CD1c-positive myeloid dendritic cell (primary cell): ENCODE measurements at regions not wholly inside any gene's neighbourhood (a gene's known extent, or its start where the extent isn't known, plus 50 kb on each side); places are given as distances from the start of the nearest gene placed in this dataset.
"Not testable (repeated sequence)": the region's sequence is repeated elsewhere in the genome, so short reads cannot be mapped to it uniquely, and the experiment has no call there.

Source experiments
- DNase-seq: peaks from one replicate; pipeline ENCODE4 v3.0.0-alpha.2; 2016; ENCODE audit errors: extremely low spot score

DNA sequence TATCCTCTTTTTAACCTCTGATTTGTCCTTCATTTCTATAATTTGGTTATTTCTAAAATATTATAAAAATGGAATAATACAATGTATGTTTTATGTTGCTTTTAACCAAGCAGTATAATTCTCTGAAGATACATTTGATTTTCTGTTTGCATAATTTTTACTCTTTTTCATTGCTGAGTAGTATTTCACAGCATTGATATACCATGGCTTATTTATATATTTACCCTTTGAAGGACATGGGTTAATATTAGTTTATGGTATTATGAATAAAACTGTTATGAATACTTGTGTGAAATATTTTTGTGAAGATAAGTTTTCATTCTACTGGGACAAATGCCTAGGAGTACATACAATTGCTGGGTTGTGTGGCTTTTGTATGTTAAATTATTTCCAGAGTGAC is 748.6 kb downstream of the TENT5A start:
- DNase-seq: no peak

DNA sequence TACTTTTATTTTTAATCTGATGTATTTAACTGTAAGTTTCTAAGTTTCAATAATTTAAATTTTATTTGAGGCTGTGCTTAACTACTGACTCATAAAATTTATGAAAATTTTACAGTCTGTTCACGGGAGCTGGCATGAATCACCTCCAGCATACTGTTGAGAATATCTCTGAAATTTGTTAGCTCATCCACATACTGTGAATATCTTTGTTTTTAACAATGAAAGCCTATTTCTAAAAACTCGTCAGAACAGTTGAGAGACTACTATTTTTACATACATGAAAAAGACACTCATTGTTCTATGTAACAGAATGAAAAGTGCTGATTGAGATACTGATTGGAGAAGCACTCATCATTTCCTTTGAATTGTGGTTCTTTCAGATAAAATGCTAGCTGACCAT is 749.3 kb downstream of the TENT5A start:
- no peak for DNase-seq

DNA sequence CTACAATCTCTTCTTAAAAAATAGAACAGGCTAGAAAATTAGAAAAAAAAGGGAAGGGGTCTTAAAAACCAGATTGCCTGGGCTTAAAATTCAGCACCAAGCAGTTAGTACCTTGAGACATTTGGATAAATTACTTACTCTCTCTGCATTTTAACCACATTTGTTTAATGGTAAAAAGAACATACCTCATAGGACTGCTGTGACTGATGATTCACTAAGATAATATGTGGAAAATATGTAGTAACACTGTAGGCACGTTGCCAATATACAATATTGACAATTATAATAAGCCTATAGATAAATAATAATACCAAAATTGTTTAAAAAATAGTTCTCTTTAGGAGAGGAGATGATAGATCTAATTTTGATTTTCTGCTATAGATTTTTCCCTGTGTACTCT is 750.4 kb downstream of the TENT5A start:
- no peak for DNase-seq

DNA sequence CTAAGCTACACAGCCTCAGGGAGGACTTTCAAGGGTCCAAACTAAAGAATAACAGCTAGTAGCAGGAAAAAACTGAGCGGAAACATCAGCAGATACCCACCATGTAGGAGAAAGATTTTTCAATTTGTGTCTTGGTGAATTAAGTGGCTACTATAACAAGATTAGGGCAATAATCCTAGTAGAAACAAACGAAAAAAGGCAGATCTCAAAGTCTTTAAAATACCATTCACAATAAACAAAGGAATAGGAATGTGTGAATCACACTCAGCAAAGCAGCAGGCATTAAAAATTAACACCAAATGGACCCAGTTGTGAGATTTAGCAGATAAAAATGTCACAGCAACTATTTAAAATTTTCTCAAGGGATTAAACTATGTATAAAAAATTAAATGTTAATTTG is 761.2 kb downstream of the TENT5A start:
- no peak for DNase-seq

DNA sequence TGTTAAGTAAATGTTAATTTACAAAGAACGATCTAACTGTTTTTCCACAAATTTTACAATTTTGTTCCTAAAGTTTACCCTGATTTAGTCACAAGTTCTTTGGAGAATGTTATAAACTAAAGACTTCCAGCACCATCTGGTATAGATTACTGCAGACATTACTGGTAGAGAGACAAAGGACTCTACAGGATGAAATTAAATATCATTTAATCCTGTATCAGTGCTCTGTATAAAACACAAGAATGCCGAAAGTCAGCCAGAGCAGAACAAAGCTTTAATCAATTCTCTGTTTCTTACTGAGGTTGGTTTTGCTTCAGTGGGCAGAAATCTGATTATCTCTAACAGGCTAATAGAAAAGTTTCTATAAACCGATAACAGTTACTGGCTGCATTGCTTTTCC is 763.6 kb downstream of the TENT5A start:
- DNase-seq: no peak

DNA sequence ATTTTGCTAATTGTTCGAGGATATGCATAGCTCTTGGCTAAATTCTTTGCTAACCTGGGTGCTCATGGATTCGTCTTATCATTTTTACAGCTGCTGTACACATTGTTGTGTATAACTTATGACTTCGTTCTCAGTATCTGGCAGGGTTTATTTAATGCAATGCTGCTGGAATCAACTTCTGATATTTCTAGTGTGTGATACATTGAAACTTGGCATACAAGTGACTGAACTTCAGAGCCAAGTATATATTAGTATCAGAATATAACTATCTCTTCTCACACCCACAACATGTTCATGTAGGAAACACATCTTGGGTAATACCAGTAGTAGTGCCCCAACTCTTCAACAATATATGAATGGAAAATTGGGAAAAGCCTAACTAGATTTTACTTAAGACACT is 764.2 kb downstream of the TENT5A start:
- DNase-seq: no peak

DNA sequence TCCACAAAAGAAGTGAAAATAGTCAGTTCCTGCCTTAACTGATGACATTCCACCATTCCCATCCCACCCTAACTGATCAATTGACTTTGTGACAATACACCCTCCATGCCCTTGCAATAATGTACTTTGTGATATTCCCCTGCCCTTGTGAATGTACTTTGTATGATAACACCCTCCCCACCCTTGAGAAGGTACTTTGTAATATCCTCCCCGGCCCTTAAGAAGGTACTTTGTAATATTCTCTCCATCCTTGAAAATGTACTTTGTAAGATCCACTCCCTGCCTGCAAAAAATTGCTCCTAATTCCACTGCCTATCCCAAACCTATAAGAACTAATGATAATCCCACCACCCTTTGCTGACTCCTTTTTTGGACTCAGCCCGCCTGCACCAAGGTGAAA is 771.3 kb downstream of the TENT5A start:
- not testable (repeated sequence) for DNase-seq

DNA sequence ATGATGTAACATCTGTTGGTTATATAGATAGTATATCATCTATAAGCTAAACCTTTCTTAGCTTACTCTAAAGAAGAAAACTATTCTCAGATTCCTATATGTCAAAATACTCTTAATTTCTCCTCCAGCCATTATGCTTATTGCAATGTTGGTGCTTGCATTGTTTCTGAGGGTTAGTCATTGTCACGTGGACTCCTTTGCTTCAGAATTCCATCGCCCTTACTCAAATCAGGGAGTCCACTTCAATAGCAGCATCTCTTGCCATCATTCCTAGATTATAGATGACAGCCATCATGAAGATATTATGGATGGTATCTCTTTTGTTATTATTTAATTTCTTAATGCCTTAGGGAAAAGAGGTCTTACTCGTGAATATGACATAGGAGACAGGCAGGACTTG is 776.1 kb downstream of the TENT5A start:
- DNase-seq: no peak

DNA sequence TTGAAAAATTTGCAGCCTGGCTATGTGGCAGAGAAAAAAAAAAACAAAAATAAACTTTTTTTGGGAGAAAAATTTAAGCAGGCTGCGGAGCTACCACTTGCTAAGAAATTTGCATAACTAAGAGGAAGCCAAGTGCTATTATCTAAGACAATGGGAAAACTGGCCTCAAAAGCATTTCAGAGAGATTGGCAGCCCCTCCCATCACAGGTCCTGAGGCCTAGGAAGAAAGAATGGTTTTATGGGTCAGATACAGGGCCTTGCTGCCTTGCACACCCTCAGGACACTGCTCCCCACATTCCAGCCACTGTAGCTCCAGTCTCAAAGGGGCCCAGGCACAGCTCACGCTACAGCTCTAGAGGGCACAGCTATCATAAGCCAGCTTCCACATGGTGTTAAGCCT is 777.9 kb downstream of the TENT5A start:
- DNase-seq: no peak

DNA sequence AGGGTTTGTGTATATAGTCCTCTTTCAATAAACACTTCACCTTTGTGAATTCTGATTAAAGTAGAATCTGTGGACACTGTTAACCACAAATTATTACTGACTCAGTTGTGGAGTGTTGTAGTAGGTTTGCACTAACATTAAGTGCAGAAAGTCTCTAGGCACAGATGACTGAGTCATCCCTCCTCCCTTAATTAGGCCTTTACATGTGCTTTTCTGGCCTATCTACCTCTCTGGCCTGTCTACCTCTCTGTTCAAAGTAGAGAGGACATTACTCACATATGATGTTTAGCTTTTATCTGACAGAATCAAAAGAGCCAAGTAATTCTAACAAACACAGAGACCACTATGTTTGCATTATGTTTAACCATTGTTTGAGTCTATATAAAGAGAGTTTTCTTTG is 783.0 kb downstream of the TENT5A start:
- DNase-seq: no peak

DNA sequence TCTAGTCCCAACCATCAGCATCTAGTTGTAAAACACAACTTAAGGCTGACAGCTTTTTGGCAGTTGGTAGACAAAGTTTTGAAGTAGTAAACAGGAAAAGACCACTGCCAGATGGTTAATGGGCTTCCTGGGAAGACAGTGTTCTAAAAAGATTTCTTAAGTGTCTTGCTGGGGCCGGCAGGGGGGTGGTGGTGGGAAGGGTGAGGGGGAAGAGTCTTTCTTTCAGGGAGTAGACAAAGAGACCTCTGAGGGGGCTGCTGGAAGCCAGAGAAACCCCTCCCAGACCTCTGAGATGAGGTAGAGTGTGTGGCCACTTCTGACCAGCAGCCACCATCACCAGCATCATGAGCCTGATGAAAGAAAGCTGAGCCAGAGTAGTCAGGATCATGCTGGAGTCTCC is 784.9 kb downstream of the TENT5A start:
- DNase-seq: no peak

DNA sequence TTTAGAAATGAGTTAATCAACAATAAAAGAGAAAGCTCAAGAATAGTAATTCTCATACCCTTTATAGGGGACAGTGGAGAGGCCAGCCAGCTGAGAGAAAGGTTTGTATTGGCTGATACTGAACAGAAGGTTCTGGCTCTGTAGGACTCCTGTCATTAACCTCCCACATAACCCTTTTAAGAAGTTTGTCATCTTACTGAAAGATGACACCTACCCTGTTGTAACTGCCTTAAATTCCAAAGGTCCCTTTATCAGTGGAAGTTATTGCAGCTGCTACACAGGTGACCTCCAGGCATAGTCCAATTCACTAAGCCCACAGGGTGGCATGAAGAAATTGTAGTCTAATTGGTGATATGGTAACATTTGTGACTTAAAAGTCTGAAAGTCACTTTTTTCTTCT is 790.1 kb downstream of the TENT5A start:
- DNase-seq: no peak

DNA sequence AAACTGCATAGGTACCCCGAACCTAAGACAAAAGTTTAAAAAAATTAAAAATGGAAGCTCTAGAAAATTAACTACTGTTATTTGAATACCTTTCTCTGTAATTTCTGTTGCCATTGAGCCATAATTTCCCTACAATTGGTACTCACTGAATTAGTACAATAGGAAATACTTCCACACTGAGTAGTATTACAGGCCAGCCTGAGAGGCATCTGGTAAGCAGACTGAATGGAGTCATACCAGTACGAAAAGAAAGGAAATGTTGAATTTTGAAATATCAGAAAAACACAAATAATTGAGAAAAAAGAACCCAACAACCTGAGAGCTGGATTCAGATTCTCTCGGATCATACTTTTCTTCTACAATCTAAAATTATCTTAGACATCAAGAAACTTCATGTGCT is 791.3 kb downstream of the TENT5A start:
- no peak for DNase-seq

DNA sequence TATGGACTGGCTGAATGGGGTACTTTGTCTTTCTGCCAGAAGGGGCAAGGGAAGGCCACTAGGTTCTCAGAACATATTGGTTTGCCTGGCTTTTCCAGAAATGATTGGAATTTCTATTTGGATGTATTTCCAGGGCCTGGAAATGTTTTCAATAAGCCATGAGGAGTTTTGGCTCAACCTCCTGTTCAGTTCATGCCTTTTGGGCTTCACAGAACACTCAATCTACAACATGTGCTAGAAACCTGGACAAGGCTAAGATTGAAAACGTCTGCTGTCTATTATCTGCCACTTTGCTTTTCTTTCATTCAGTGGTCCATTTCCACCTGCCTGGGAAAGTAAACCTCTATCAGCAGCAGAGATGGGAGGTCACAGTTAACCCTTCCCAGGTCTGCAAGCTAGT is 793.4 kb downstream of the TENT5A start:
- DNase-seq: no peak

DNA sequence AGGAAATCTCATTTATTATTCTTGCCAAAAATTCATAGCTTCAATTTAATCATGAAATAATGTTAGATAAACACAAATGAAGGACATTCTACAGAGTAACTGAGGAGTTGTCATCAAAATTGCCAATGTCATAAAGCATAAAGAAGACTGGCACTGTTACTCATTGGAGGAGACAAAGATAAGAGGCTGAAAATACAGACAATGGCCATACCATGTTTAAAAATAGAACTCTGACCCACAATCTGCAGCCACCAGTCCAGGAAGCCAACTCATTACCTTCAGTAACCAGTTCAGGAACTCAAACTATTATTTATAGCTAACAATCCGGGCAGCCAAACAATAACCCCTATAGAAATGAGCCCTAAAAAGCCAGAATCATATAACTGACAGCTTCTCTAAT is 795.6 kb downstream of the TENT5A start:
- DNase-seq: no peak

DNA sequence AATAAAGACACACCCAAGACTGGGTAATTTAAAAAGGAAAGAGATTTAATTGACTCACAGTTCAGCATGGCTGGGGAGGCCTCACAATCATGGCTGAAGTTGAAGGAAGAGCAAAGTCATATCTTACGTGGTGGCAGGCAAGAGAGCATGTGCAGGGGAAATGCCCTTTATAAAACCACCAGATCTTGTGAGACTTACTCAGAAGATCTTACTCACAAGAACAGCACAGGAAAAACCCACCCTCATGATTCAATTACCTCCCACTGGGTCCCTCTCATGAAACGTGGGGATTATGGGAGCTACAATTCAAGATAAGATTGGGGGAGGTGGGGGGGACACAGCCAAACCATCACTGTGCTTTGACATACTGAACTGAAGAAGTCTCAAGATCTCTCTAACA is 800.0 kb downstream of the TENT5A start:
- not testable (repeated sequence) for DNase-seq

DNA sequence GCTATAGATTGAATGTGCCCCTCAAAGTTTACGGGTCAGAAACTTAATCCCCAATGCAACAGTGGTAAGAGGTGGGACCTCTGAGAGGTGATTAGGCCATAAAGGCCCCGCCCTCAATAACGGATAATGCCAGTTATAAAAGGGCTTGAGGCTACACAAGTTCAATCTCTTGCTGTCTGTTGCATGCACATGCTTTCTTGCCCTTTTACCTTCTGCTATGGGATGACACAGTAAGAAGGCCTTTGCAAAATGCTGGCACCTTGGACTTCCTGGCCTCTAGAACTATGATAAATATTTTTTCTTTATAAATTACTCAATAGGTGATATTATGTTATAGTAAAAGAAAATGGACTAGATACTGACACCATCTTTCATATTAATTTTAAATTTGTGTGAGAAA is 806.1 kb downstream of the TENT5A start:
- DNase-seq: no peak

DNA sequence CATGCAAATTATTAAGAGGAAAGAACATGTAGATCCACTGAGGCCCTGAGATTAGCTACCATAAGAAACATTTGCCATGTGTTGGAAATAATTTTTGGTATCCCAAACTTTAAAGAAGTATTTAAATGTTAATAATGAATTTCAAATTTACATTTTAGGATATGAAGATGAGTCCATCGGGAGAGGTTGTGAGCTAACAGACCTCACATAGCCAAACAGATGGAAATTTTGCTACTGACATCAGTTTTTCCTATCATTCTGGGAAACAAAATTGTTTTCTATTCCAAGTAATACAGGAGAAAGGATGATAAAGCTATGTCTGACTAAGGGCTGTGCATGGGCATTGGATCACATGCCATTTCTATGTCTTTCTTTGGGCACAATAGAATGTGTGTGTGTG is 809.6 kb downstream of the TENT5A start:
- no peak for DNase-seq

DNA sequence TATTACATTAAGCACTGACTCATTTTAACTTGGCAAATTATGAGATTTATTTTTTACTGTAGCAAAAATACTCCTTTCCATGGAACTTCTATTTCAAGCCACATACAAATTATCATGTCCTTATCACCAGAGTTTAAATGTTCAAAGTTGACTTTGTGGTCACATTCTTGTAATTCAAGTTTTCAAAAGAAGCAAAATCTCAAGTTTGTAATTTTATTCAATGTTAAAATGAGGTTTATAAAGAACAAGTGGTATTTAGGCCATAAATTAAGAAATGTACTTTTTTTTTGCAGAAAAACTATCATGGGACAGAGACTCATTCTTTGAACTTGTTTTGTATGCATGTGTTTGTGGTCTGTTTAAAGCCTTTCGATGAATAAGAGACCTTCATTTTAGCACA is 811.5 kb downstream of the TENT5A start:
- DNase-seq: no peak

DNA sequence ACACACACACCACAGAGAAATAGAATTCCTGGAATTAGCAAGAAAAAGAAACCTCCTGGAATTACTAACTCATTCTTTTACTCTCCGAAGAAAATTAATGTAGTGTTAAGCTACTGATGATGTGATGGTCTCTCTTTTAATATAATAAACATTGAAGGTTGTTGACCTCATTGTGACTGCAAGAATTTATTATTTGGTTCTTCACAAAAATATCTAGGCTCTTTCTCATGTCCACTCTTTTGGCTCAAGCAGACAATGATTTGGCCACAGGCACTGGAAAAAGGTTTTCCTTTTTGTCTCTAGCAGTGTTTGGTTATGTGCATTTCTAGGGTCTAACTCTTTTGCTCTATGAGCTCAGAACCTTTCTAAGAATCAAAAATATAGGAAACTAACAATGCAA is 811.9 kb downstream of the TENT5A start:
- no peak for DNase-seq

DNA sequence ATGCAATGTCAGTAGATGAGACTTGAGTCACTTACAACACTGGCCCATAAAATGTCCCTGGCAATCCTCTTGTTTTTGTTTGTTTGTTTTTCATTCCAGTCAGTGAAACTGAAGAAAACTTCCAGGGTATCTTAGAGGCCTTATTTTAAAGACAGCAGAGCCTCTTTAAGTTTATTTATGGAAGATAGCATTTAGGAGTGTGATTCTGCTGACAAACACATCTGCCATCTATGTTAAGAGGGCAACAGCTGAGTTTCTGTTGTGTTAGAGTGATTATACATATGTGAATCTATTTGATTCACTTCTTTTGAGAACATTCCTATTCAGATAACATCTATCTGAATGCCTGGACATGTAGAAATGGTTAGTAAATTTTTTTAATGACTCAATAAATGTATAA is 812.6 kb downstream of the TENT5A start:
- DNase-seq: no peak

DNA sequence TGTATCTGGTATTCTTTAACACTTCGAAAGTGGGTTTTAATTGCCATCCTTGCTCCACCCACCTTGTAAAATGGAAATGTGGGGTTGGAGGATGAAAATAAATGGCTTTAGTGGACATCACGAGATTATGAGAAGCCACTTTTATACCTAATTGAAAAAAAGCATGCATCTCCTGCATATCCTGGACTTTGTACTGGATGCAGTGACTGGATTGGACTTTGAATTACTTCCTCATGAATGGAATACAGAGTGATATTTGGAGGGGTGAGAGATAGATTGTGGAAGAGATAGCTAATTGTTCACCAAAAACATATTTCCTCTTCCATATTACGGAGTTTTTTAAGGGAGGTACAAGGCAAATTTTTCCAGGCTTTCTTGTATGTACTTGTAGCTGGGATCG is 813.0 kb downstream of the TENT5A start:
- DNase-seq: no peak

DNA sequence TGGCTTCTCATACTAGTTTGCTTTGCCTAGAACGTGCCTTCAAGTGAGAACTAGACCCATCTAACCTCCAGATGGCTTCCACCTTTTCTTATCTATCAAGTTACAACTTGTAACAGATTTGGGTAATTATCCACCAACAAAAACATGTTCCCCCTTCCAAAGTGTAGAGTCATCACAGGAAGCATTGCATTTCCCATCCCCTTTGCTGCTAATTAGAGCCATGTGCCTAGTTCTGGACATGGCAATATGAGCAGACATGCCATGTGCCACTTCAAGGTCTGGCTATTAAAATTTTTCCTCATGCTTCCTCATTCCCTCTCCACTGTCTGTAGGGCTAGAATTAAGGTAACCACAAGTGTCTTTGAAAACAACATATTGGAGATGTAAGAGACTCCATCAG is 814.4 kb downstream of the TENT5A start:
- no peak for DNase-seq

DNA sequence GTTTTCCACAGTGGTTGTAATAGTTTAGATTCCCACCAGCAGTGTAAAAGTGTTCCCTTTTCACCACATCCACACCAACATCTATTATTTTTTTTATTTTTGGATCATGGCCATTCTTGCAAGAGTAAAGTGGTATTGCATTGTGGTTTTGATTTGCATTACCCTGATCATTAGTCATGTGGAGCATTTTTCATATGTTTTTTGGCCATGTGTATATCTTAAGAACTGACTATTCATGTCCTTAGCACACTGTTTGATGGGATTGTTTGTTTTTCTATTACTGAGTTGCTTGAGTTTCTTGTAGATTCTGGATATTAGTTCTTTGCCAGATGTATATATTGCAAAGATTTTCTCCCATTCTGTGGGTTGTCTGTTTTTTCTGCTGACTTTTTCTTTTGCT is 820.1 kb downstream of the TENT5A start:
- DNase-seq: no peak

DNA sequence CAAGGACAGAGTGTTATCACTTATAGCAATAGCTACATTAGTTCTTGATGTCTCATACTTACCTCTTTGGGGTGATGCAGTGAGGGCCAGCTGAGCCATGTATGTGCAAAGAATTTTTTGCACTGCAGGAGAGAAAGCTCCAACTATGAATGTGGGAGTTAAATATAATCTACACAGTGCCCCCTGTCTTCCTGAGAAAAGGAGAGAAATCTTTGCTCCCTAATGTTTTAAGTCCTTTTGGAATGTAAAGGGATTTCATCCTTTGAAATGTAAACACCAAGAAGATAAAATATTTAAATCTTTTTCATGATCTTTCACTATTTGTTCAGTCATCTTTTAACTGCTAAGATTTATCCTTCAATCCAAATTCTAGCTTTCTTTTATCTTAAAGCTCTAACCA is 822.1 kb downstream of the TENT5A start:
- no peak for DNase-seq
